NCI-H2029 treated with DMSO at 0.1 percent for 48 hours (cell line): ENCODE measurements at regions not wholly inside any gene's neighbourhood (a gene's known extent, or its start where the extent isn't known, plus 50 kb on each side); places are given as distances from the start of the nearest gene placed in this dataset.
"Not testable (repeated sequence)": the region's sequence is repeated elsewhere in the genome, so short reads cannot be mapped to it uniquely, and the experiment has no call there.

Experiments used
- DNase-seq: peaks from one replicate; lab custom pipeline; 2025; lab: John Stamatoyannopoulos, UW

DNA sequence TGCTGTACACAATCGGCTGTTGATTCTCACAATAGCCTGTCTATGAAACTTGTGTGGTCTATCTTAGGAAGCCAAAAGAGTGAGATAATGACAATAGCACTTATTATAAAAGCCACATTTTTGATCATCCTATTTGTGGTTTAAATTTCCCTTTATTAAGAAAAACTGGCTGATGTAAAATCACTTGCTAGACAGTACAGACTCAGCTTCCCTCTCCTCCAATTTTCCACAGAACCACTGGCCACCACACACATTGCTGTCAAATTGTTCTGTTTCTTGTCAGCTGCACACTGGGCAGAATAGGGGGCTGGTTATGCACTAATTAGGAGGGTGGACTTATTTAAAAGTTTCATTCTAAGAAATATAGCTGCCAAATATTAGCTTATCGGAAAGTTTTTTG is 425.9 kb downstream of the EPHA3 start:
- DNase-seq: no peak

DNA sequence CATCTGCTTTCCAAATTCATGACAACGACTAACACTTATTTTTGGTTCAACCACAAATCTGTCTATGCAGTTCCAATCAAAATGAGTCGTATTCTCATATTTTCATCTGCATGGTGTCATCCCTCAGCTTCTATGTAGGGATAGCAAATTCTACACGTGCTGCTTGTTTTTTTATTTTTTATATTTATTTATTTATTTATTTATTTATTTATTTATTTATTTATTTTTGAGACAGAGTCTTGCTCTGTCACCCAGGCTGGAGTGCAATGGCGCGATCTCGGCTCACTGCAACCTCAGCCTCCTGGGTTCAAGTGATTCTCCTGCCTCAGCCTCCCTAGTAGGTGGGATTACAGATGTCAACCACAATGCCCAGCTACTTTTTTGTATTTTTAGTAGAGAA is 447.2 kb downstream of the EPHA3 start:
- not testable (repeated sequence) for DNase-seq

DNA sequence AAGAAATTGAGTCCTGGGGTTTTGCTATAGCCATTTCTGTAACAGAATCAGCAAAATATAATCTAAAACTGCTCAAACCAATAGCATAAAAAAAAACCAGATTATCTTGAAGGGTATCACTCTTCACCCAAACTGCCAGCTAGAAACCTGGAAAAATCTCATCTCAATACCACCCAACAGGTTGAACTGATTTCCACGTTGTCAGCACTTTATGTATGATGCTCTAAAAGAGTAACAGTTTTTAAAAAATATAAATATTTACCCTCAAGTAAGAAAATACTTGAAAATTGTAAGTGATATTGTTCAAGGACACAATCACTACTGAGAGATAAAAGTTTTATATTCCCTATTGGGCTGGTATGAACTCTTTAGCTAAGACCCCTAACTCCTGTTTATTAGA is 451.3 kb downstream of the EPHA3 start:
- no peak for DNase-seq

DNA sequence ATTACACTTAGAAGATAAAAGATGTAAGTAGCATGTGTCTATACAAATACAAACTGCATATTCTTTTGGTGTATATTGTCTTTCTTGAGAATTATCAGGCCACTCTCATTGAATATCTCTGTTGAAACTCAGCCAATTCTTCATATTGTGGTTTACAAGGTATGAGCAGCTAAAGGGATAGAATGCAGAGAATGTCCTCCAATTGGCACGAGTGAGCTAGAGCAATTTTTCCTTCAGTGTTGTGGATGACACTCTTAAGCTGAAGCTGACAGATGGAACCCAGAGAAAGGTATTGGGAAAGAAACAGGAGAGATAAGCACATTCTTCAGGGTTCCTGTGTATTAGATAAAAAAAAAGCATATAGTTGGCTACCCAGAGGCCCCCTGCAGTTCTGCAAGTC is 453.1 kb downstream of the EPHA3 start:
- no peak for DNase-seq

DNA sequence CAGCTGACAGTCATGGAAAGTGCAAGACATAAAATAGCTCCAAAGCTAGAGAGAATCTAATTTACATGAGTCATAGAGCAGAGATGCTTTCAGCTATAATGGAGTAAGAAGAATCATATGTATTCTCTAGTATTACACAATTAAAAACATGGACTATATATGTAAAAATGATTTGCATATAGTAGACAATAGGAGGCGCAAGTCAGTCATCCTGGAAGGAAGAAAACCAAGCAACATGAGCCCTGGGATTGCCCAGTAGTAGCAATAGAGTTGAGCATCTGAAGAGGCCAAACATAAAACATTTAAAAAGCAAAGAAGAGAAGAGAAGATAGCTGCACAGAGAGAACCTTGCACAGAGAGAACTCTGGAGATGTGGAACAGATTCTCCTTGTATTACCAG is 455.0 kb downstream of the EPHA3 start:
- no peak for DNase-seq

DNA sequence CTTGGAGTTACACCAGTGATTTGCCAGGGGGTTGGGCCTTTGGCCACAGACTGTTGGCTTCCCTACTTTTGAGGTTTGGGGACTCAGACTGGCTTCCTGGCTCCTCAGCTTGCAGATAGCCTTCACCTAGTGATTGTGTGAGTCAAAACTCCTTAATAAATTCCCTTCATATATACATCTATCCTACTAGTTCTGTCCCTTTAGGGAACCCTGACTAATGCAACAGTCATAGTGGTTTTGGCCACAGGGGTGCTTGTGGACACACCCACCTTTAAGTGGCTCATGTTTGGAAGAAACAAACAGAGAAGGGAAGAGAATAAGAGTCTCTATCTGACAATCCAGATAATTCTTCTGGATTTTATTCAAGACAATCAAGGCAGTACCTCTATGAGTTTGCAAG is 457.7 kb downstream of the EPHA3 start:
- DNase-seq: no peak

DNA sequence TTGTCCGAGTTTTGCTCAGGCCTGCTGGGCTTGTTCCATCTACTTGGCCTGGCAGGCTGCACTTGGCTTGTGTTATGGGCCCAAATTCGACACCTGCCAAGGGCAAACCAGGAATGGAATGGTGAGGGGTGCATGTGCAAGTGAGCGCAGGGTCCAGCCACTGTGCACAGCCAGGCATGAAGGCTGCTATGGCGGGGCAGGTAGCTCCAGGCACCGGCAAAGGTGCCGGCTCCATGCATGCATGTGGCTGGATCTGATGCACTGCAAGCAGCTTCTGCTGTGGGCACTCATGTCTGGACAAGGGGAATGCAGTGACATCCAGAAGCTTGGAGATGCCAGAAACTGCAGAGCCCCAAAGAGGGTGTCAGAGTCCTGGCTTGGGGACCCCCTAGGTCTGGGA is 463.0 kb downstream of the EPHA3 start:
- no peak for DNase-seq

DNA sequence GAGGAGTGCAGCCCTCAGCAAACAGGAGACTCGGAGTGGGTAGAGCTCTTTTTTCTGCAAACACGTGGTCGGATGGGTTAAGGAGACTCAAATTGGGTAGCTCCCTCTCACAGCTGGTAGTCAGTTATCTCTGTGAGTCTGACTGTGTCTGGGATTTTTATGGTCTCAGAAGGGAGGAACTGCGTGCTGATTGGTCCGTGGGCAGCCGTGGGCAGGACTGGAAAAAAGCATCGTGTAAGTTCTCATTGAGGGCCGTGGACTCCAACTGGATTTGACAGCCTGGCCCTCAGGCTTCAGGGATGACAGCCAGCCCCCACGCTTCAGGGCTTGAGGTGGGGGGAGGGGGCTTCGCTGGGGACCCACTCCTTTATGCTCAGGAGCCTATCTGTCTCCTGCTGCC is 463.9 kb downstream of the EPHA3 start:
- DNase-seq: no peak

DNA sequence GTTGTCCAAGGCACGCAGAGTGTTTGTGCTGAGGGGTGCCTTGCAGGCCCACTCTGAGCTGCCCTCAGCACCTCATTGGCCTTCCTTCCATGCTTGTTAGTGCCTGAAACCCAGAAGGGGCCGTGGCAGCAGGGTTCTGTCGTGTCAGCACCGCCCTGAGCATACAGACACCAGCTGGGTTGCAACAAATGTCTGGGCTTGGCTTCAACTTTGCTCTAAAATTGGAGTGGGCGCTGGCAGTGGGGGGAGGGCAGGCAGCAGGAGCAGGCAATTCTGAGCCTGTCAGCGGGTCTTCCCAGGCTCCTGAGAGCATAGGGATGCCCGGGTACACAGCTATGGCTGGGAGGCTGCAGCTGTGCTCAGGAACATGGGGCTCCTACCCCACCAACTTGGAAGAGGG is 464.3 kb downstream of the EPHA3 start:
- no peak for DNase-seq

DNA sequence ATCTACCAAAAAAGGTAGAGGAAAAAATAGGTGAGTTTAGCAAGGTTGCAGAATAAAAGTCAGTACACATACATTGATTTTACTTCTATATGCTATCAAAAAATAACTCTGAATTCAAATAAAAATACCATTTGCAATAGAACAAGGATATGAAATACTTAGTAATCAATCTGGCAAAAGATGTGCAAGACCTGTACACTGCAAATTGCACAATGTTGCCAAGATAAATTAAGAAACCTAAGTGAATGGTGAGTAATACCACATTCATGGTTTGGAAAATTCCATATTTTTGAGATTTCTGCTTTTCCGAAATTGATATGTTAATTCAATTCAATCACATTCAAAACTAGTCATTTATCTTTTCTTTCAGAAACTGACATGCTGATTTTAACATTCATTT is 464.8 kb downstream of the EPHA3 start:
- no peak for DNase-seq

DNA sequence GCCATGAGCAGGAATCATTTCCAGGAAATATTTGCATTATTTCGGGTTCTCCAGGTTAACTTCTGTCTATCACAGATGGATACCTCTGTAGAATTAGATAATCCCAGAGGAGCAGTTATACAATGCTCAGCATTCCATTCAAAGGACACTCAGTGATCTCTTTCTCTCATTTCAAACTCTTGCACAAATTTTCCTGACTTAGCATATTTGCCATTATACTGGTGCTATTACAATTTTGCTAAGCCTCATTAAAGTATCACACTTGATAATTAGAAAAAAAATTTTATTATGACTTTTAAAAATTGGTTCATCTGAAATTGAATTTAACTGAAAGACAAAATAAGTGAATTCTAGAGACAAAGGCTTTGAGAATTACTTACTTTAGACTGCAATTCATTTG is 469.0 kb downstream of the EPHA3 start:
- DNase-seq: no peak

DNA sequence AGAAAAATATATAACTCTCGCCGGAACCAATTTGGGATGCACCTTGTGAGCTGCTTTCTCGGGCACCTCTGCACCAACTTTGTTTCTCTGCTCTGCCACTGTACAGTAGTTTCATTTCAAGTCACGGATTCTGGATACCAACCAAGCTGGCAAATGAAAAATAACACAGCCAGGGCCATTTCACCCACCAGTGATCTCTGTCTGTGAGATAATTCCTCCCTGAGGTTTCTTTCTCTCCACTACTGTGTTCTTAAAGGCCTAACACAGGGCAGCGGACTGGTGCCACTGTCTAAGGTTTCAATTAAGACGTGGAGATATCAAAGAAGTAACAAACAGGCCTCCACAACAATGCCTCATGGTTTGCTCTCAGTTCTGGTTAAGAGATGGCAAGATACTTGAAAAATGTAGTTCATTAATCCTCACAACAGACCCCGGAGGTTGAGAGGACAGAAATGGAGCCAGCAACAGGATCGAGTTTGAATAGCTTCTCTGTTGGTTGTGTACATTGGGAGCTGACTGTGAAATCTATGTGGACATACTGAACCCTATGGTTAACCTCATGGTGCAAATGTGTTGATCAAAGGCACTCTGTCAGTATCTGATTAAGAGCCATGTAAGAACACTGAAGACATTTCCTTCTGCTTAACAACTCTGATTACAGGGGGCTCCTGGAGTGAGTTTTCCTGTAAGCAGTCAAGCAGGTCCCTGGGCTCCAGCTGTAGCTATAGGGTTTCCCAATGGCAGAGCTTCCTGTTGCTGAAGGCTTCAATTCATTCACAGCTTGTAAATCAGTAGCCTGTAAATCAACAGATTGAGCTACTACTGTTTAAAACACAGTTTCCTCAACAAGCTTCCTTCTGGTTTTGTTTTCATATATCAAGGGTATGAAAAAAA is 470.5 kb downstream of the EPHA3 start:
- no peak for DNase-seq

DNA sequence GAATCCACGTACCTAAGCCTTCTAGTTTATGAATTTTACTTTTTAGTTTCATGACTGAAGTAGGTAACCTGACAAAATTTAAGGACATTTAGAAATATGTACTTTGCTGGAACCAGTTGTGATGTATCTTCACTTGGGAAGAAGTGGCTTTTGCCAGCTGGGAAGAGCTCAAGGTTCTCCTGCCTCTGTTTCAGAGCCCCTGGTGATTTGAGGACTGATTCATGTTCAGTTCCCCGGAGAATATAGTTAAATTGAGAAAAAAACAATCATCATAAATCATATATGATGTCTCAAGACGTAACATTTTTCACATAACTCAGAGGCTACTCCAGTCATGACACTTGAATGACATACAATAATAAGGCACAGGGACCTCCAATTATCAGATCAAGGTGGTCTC is 473.4 kb downstream of the EPHA3 start:
- no peak for DNase-seq

DNA sequence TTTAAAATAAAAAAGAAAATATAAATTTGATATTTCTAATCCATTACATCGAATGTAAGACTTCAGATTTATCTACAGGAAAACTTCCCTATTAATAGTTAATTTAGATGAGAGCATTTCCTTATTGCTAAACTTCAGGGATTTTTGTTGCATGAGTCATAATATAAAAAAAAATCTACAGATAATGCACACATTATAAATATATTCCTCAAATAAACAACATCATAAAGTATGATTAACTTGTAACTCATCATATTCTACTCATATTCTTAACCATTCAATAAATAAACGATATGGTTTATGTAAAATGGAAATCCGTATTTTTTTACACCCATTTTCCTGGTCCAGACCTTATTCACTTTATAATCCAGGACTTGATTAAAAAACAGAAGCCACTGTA is 477.0 kb downstream of the EPHA3 start:
- no peak for DNase-seq

DNA sequence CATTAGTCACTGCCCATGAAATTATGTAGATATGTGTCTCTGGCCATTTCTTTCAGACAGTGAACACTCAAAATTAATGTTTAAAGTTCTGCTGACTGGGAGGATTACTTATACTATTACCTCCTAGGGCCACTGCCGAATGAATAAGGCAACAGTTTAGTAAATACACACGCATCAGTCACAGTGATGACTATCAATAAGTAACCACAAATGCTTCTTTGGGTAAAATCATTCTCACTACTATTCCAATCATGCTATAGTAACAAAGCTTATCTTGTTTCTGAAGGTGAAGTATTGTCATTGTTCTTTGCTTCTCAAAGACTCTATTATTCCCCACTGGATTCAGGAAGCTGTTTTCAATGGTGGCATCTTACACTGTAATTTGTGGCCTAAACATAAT is 478.8 kb downstream of the EPHA3 start:
- DNase-seq: no peak

DNA sequence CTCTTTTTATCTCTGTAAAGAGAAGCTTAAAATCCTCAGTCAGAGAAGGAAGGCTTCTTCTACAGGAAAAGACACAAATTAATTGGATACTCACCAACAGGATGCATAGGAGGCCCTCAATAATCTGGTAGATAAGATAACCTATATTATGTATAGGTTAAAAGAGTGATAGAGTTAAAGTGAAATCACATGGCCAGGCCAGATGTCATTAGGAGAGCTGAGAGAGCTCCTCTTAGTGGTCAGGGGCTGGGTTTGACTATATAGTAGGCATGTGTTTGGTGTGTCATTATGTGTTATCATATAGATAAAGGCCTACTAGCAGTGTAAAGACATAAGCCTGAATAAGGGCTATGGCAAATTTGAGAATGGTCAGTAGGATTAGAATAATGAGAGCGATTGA is 479.3 kb downstream of the EPHA3 start:
- DNase-seq: no peak

DNA sequence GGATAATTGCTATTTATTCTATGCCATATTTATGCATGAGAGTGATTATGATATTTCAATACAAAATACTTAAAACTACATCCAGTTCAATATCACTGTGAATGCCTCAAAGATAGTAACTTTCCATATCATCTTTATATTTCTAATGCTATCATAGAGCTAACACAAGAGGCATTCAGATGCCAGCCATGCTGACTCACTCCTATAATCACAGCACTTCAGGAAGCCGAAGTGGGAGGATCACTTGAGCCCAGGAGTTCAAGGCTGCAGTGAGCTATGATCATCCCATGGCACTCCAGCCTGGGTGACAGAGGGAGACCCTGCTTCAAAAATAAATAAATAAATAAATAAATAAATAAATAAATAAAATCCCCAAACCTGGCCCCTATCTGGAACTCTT is 498.7 kb downstream of the EPHA3 start:
- DNase-seq: no peak

DNA sequence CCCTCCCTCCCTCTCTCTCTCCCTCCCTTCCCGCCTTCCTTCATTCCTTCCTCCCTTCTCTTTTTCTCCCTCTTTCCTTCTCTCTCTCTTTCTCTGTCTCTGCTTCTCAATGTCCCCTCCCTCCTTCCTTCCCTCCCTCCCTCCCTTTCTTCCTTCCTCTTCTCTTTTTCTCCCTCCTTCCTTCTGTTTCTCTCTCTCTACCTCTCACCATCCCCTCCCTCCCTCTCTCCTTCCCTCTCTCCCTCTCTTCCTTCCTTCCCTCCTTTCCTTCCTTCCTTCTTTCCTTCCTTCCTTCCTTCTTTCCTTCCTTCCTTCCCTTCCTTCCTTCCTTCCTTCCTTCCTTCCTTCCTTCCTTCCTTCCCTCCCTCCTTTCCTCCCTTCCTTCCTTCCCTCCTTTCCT is 504.6 kb downstream of the EPHA3 start:
- no peak for DNase-seq

DNA sequence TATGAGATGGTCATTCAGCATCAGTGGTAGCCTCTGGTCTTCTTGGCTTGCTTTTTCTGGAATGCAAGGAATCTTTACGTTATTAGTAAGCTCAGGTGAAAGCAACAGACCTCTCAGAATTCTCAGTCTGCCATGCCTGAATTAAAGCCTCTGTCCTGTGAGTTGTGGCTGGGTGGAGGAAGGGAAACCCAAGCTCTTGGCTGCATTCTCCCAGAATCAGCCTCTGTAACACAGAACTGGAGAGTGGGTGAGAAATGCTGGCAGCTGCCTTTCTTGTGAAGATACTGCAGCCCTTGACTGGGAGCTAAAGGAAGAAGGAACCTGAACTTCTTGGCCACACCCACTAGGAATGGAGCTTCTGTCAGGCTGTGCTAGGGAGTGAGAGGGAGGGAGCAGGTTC is 505.8 kb downstream of the EPHA3 start:
- no peak for DNase-seq

DNA sequence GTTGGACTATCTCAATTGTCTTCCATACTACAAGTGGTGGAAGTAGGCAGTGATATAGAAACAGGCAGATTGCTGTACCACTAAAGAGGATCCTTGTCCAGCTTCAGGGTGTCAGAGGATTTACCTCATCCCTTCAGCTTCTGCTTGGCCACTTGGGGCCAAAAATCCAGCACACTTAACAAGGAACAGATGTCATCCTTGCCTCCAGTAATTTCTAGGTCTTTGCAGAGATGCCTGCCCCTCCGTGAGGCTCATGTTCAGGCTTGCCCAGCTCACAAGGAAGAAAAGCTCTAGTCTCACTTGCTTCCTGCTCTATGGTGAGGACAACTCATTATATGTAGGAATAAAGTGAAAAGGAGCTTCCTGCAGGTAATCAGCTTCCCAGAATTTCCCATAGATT is 510.3 kb downstream of the EPHA3 start:
- no peak for DNase-seq

DNA sequence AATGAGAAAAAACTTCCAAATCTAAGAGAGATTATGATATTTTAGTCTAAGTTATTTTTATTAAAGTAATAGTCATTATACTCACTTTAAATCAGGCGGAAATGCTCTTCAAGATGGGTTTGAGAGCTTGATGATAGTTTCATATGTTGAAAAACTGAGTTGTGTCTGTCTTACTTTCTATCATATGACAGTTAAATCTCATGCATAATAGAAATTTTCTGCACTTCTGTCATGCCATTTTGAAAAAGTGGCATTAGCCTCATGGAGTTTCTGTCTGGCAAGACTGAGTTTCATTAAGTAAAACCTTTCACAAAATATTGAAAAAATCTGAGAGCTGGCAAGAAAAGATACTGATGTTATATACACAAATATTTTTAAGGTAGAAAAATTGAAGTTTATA is 511.8 kb downstream of the EPHA3 start:
- no peak for DNase-seq

DNA sequence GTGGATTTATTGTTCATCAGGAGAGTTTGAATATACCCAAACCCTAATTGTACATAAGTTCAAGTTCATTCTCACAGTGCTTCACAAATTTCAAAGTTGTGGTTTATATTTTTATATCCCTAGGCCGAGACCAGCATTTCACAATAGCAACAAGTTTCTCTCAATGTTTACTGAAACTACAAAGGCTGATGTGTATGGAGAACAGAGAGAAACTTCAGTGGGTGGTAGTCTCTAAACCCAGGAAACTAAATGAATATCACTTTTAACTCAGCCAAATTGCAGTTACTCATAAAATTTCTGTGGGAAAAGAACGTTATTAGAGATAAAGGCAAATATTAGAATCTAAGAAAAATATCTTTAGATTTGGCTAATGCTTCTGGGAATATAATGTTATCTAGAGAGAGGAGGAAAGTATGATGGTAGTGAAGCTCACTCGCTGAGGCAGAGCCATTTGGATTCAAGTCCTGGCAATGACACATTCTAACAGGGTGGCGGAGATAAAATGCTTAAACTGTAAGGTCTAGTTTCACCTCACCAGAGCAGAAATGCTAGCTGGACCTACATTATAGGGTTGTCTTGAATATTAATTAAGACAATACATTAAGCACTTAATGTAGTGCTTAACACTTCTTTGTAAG is 514.8 kb downstream of the EPHA3 start:
- no peak for DNase-seq

DNA sequence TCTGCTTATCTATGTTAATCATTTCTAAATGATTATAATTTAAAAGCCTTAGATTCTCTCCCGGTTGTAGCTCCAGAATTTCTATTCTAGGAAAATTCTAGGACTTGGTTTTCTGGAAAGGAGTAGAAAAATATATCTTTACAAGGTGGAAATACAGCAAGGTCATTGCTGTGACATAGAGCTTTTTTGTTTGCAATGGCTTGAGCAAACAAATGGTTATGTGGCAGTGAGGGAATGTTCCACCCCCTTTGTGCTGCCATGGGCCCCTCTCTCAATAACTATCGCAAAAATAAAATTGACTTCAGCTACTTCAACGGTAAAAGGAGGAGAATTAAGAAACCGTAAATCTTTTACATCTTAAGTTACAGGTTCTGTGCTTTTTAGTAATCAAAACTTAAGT is 517.1 kb downstream of the EPHA3 start:
- DNase-seq: no peak

DNA sequence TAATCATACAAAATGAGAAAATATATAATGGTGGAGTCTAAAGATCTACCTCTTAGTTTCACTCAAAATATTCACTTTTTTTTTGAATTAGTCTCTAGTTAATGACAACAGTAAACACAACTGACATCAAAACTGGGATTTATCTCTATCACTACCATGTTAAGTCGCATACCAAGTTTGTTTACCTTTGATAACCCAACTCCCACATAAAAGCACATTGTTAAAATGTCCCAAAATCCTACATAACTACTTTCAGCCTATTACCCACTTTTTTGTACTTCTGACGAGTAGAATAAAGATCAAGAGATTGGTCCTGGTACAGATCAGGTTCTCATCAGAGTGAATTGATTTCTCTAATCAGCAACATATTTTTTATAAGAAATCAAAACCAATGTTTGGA is 518.5 kb downstream of the EPHA3 start:
- DNase-seq: no peak
